ENCODE measurements at regions not wholly inside any gene's neighbourhood (a gene's known extent, or its start where the extent isn't known, plus 50 kb on each side); places are given as distances from the start of the nearest gene placed in this dataset.

DNA sequence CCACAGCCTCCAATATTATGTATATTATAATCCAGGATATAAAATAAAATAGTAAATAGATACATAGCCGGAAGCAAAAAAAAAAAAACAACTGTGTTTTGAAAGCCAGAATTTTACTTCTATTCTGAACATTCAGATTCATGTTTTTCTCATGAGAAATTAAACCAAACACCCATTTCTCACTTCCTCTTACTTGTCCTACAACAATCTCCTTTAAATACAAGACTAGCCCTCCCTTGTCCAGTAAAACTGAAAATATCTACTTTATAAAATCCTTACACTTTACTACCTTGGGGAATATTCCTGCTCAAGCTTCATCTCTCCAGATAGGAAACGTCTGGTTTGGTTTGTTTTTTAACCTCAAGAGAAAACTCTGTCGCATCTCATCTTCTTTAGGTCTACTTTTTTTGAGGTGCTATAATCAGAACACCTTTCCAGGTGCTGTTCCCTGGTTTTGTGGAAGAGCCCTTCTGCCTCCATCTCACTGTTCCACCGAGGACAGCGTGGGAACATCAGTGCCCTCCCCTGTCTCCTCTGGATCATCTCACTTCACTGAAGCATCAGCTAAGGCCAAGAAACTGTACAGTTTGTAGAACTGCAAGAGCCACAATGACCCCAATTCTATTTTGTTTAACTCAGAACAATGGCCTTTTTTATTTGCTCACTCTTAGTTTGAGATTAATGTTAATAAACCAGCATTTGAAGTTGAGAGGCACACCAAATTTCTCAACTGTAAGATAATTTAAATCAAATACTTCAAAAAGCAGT, 82.0 kb upstream of the ARHGAP32 start:
- H3K4me1 ChIP-seq: peaks cover 0 to 26% (median 13%) of the 10 kb centered on the region in 12 donors
- H3K27ac ChIP-seq: no peak overlapping the region
- DNase-seq (no peak), ATAC-seq (no peak)
- no peaks in the 10 kb centered on the region for H3K9me3 ChIP-seq
- WGBS, 4 donors: 73 to 86% (median 77%) methylated on average over 5 of the region's 5 CpGs
- intact Hi-C loops (cut with DNase I): no loop called here
- no peaks in the 10 kb centered on the region for H3K36me3 ChIP-seq
- TF ChIP-seq, protein P1, sequence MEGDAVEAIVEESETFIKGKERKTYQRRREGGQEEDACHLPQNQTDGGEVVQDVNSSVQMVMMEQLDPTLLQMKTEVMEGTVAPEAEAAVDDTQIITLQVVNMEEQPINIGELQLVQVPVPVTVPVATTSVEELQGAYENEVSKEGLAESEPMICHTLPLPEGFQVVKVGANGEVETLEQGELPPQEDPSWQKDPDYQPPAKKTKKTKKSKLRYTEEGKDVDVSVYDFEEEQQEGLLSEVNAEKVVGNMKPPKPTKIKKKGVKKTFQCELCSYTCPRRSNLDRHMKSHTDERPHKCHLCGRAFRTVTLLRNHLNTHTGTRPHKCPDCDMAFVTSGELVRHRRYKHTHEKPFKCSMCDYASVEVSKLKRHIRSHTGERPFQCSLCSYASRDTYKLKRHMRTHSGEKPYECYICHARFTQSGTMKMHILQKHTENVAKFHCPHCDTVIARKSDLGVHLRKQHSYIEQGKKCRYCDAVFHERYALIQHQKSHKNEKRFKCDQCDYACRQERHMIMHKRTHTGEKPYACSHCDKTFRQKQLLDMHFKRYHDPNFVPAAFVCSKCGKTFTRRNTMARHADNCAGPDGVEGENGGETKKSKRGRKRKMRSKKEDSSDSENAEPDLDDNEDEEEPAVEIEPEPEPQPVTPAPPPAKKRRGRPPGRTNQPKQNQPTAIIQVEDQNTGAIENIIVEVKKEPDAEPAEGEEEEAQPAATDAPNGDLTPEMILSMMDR (IDR thresholded peaks at IDR 0.05): no peak
- TF ChIP-seq POLR2A (IDR thresholded peaks at IDR 0.05): no peak
- H3K27me3 ChIP-seq: no peaks in the 10 kb centered on the region
- no peak overlapping the region for H3K4me3 ChIP-seq

DNA sequence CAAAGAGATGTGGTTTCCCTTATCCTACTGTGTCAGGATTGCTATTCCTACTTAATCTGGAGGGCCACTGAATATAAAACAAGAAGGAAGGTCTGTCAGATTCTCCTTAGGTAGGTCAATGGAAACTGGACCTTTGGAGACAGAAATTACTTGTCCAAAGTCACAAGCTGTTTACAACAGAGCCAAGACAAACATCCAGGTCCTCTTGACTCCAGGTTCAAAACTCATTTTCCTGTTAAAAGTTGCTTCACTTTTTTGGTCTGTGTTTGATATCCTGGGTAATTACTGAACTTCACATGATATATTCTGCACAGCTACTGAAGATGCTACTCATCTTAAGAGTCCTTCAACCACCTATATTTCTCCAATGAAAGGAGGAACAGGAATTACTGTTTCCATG, 81.2 kb upstream of the ARHGAP32 start:
- ATAC-seq: no peak
- Histone ChIP-seq H3K4me1 (peaks cover 0 to 24% (median 11%) of the 10 kb centered on the region in 12 donors), H3K36me3 (no peaks in the 10 kb centered on the region), H3K4me3 (no peak overlapping the region), H3K27me3 (no peaks in the 10 kb centered on the region), H3K9me3 (no peaks in the 10 kb centered on the region), H3K27ac (no peak overlapping the region)
- DNase-seq: no peak
- intact Hi-C loops (cut with DNase I): no loop called here
- TF ChIP-seq POLR2A (IDR thresholded peaks at IDR 0.05): no peak
- TF ChIP-seq, protein P1 (IDR thresholded peaks at IDR 0.05): no peak

DNA sequence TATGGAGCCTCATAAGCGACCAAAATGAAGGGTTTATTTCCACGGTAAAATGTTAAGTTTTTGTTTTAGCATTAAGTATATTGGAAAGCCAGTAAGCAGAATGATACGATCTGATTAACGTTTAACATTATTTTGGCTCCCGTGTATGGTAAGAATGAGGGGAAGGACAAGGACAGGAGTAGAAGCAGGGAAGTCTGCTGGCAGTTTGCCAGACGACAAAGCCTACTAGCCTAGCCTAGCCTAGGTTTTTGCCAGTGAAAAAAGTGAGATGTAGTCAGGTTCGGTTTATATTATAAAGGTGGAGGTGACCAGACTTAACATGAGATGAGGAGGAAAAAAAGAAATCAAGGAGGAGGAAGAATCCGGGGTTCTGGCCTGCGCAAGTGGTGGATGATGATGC, 78.9 kb upstream of the ARHGAP32 start:
- Histone ChIP-seq H3K9me3 (no peaks in the 10 kb centered on the region), H3K4me1 (peaks cover 0 to 21% (median 5%) of the 10 kb centered on the region in 12 donors), H3K4me3 (no peak overlapping the region), H3K27me3 (no peaks in the 10 kb centered on the region), H3K27ac (no peak overlapping the region), H3K36me3 (no peaks in the 10 kb centered on the region)
- intact Hi-C loops (cut with DNase I): no loop called here
- ATAC-seq: no peak
- TF ChIP-seq POLR2A (IDR thresholded peaks at IDR 0.05): no peak
- TF ChIP-seq, protein P1 (IDR thresholded peaks at IDR 0.05): no peak
- DNase-seq: no peak
- 78 to 90% (median 85%) methylated on average over 9 of the region's 9 CpGs for WGBS, 4 donors

DNA sequence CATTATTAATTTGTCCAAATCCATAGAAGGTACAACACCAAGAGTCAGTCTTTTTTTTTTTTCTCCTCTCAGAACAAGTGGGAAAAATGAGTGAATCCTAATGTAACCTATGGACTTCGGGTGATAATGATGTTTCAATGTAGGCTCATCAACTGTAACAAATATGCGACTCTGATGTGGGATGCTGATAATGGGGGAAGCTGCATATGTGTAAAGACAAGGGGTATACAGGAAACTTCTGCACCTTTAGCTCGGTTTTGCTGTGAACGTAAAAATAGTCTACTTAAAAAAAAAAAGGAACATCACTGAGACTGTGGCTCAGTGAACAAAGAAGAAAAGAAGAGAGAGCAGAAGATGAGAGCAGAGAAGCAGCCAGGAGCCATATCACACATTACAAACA, 78.3 kb upstream of the ARHGAP32 start:
- ATAC-seq (no peak), DNase-seq (no peak)
- TF ChIP-seq POLR2A (IDR thresholded peaks at IDR 0.05): no peak
- TF ChIP-seq, protein P1 (IDR thresholded peaks at IDR 0.05): no peak
- H3K4me1 ChIP-seq: peaks cover 0 to 15% (median under 1%) of the 10 kb centered on the region in 12 donors
- H3K27me3 ChIP-seq: no peaks in the 10 kb centered on the region
- intact Hi-C loops (cut with DNase I): no loop called here
- H3K4me3 ChIP-seq: no peak overlapping the region
- 77 to 94% (median 85%) methylated on average over 4 of the region's 4 CpGs for WGBS, 4 donors
- H3K27ac ChIP-seq: no peak overlapping the region
- no peaks in the 10 kb centered on the region for H3K36me3 ChIP-seq
- no peaks in the 10 kb centered on the region for H3K9me3 ChIP-seq

Data from heart left ventricle (tissue), 16 donors.